ENCODE measurements at regions not wholly inside any gene's neighbourhood (a gene's known extent, or its start where the extent isn't known, plus 50 kb on each side); places are given as distances from the start of the nearest gene placed in this dataset.

- peaks cover 18% of the 10 kb centered on the region for H3K27me3 Mint-ChIP-seq
- no peak for ATAC-seq (replicated peaks)
Observed at GRCh38 chr14:56501909-56502530, 77.6 kb upstream of the TMEM260 start.

DNA sequence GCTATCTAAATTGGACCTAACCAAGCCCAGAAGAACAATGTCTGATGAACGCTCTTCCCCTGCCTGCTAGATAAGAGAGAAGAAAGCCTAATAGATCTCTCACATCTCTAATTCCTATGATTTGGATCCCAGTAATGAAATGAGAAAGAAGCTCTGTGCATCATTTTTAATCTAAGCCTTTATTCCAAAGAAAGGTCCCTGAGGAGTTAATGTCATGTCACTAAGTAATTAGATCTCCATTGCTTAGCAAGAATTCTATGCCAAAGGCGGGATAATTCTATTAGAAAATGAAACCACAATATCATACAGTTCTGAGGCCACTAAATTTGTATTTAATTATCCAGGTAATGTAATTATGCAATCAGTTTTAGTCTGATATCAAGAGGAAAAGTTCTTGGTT is 74.2 kb upstream of the TMEM260 start:
- Mint-ChIP-seq H3K27me3 (peaks cover 19% of the 10 kb centered on the region), H3K36me3 (ENCODE audit: low read depth) (no peaks in the 10 kb centered on the region), H3K27ac (no peak overlapping the region), H3K9me3 (no peaks in the 10 kb centered on the region), H3K4me1 (no peaks in the 10 kb centered on the region), H3K4me3 (no peak overlapping the region)
- no peak for ATAC-seq (replicated peaks)

More at GRCh38 chr14:56501909-56502530, 77.6 kb upstream of the TMEM260 start:
- Mint-ChIP-seq H3K4me3 (no peak overlapping the region), H3K27ac (no peak overlapping the region), H3K9me3 (no peaks in the 10 kb centered on the region), H3K4me1 (no peaks in the 10 kb centered on the region), H3K36me3 (ENCODE audit: low read depth) (no peaks in the 10 kb centered on the region)

GRCh38 chr14:56512521-56512920 is 67.1 kb upstream of the TMEM260 start:
- no peak for ATAC-seq (replicated peaks)
- Mint-ChIP-seq H3K27ac (no peak overlapping the region), H3K36me3 (ENCODE audit: low read depth) (no peaks in the 10 kb centered on the region), H3K9me3 (no peaks in the 10 kb centered on the region), H3K4me1 (no peaks in the 10 kb centered on the region), H3K27me3 (peaks cover 6% of the 10 kb centered on the region), H3K4me3 (no peak overlapping the region)

GRCh38 chr14:56514663-56515371 is 64.8 kb upstream of the TMEM260 start:
- peak overlapping the region; percentile 35 for H3K27ac Mint-ChIP-seq
- H3K4me1 Mint-ChIP-seq, result no peaks in the 10 kb centered on the region
- peak; percentile 80 for ATAC-seq (replicated peaks)
- no peaks in the 10 kb centered on the region for H3K36me3 Mint-ChIP-seq (ENCODE audit: low read depth)
- peaks cover 12% of the 10 kb centered on the region for H3K27me3 Mint-ChIP-seq
- H3K9me3 Mint-ChIP-seq, result no peaks in the 10 kb centered on the region
- peak overlapping the region; percentile 6 for H3K4me3 Mint-ChIP-seq

GRCh38 chr14:56515739-56516138 is 63.9 kb upstream of the TMEM260 start:
- Mint-ChIP-seq H3K36me3 (ENCODE audit: low read depth) (no peaks in the 10 kb centered on the region), H3K4me3 (peak overlapping the region; percentile 6), H3K27me3 (peaks cover 18% of the 10 kb centered on the region), H3K4me1 (no peaks in the 10 kb centered on the region), H3K9me3 (no peaks in the 10 kb centered on the region), H3K27ac (peak overlapping the region; percentile 35)
- ATAC-seq (replicated peaks), result peak; percentile 77

DNA sequence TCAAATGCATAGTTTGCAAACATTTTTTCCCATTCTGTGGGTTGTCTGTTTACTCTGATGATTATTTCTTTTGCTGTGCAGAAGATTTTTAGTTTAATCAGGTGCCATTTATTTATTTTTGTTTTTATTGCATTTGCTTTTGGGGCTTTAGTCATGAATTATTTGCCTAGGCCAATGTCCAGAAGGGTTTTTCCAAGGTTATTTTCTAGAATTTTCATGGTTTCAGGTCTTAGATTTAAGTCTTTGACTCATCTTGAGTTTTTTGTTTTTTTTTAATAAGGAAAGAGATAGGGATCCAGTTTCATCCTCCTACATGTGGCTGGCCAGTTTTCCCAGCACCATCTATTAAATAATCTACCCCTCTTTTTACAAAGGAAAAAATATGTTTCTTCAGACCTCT is 57.2 kb upstream of the TMEM260 start:
- no peak for ATAC-seq (replicated peaks)
- Mint-ChIP-seq H3K36me3 (ENCODE audit: low read depth) (no peaks in the 10 kb centered on the region), H3K27ac (no peak overlapping the region), H3K9me3 (no peaks in the 10 kb centered on the region), H3K4me3 (no peak overlapping the region), H3K4me1 (no peaks in the 10 kb centered on the region), H3K27me3 (peaks cover 51% of the 10 kb centered on the region)

DNA sequence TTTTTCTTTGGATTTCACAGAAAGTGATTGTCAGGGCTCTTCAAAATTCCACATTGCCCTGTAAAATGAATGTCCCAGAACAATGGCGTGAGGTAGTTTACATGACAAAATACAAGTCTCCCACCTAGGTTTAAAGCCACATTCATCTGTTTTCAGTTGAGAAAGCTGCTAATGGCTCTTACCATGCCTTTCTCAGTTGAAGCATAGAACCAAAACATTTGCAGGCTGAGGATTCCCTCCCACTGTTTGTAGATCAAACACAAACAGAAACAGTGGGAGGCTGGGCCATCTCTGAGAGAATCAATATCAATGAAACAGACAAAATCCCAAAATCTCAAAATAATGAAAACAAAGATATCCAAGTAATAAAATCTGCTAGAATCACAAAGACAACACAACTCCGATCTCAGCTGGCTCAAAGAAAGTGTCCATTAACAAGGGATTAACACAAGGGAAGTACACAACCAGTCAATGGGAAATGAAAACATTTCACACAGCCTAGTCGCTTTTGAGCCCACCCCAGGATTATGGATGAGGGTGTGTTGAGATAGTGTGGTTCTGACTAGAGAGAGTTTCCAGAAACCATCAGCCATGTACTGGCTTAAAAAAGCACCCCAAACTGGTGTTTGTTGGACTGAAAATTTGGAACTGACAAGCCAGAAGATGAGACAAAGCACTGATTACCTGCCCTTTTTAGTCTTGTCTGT is 54.5 kb upstream of the TMEM260 start:
- Mint-ChIP-seq H3K4me3 (no peak overlapping the region), H3K36me3 (ENCODE audit: low read depth) (no peaks in the 10 kb centered on the region), H3K27me3 (peaks cover 38% of the 10 kb centered on the region), H3K4me1 (no peaks in the 10 kb centered on the region), H3K9me3 (no peaks in the 10 kb centered on the region), H3K27ac (no peak overlapping the region)
- ATAC-seq (replicated peaks), result no peak

GRCh38 chr14:56528927-56529326 is 50.7 kb upstream of the TMEM260 start:
- no peaks in the 10 kb centered on the region for H3K36me3 Mint-ChIP-seq (ENCODE audit: low read depth)
- H3K27me3 Mint-ChIP-seq, result peaks cover 22% of the 10 kb centered on the region
- no peak overlapping the region for H3K27ac Mint-ChIP-seq
- no peak overlapping the region for H3K4me3 Mint-ChIP-seq
- H3K9me3 Mint-ChIP-seq, result no peaks in the 10 kb centered on the region
- ATAC-seq (replicated peaks), result no peak
- H3K4me1 Mint-ChIP-seq, result no peaks in the 10 kb centered on the region

Data from activated T-helper 17 cell treated with anti-CD3 and anti-CD28 coated beads, Interleukin-2, amount 50 U/mL, for 72 hours (primary cell).